Vagina (tissue), 2 donors: ENCODE measurements at regions not wholly inside any gene's neighbourhood (a gene's known extent, or its start where the extent isn't known, plus 50 kb on each side); places are given as distances from the start of the nearest gene placed in this dataset.

Source experiments
- DNase-seq, 2 donors: peaks; one replicate each; pipeline ENCODE4 v3.0.0-alpha.2; 2017; ENCODE audit errors: extremely low spot score in 2 of 2
- H3K27ac ChIP-seq: fragments of 200-600 bp; sonication (generic); one replicate; pipeline ENCODE4 v1.5.1; 2019
- H3K27me3 ChIP-seq: fragments of 200-600 bp; sonication (generic); one replicate; pipeline ENCODE4 v1.5.1; 2019
- H3K36me3 ChIP-seq, 2 donors: fragments of 200-600 bp; sonication (generic); one replicate each; pipeline ENCODE4 v1.5.1; 2017 to 2019
- H3K4me1 ChIP-seq: fragments of 200-600 bp; sonication (generic); one replicate; pipeline ENCODE4 v1.5.1; 2019
- H3K4me3 ChIP-seq, 2 donors: fragments of 200-600 bp; sonication (generic); 1 replicate in 1 of 2; 2 replicates in 1 of 2; pipeline ENCODE4 v1.5.1; 2016 to 2019
- H3K9me3 ChIP-seq: fragments of 200-600 bp; sonication (generic); one replicate; pipeline ENCODE4 v1.5.1; 2019
- POLR2A ChIP-seq, 2 donors: fragments of 450-650 bp; IDR thresholded peaks; one replicate each; pipeline ENCODE4 v1.6.1; 2017; ENCODE audit warnings: antibody characterized with exemption in 2 of 2, mild to moderate bottlenecking in 2 of 2, moderate library complexity in 2 of 2
- POLR2AphosphoS5 ChIP-seq, 2 donors: sonication (generic); formaldehyde crosslinking; IDR thresholded peaks; one replicate each; pipeline ENCODE4 v1.9.0; 2017; ENCODE audit warnings: antibody characterized with exemption in 2 of 2, mild to moderate bottlenecking in 2 of 2, low read depth in 1 of 2; ENCODE audit not compliant: insufficient read depth in 1 of 2
- intact Hi-C: fragments of 100-400 bp; cut with DNase I; formaldehyde crosslinking; loops from one replicate; pipeline ENCODE4 v1.15.1; 2023
- TF ChIP-seq, protein P1 (sequence below), 3 experiments: fragments of 450-650 bp in 2 of 3; fragments of 200-600 bp in 1 of 3; sonication (generic) in 1 of 3; IDR thresholded peaks; one replicate each; pipeline ENCODE4 v1.5.1; 2017 to 2019; ENCODE audit warnings: antibody characterized with exemption in 3 of 3, mild to moderate bottlenecking in 2 of 3, moderate library complexity in 2 of 3

DNA sequence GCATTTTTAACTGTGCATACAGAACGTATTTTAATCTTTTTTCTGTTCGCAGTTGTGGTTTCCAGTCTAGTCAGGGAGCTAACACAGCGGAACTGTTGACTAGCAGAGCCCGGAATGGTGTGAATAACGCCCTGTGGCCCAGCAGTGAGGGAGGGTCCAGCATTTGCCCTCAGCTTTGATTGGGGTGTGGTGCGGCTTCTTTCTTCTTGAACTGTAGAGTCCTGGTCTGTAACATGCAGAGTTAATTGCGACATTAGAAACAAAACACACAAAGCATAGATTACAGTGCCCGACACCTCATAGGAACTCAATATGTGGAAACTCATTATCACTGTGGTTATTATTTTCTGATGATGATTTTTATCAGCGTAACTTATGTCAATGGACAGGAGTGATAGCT lies 253.6 kb downstream of the SOX11 start:
- Histone ChIP-seq H3K36me3 (no peaks in the 10 kb centered on the region), H3K9me3 (no peaks in the 10 kb centered on the region), H3K27me3 (no peaks in the 10 kb centered on the region), H3K27ac (no peak overlapping the region), H3K4me1 (no peaks in the 10 kb centered on the region), H3K4me3 (no peak overlapping the region)
- TF ChIP-seq POLR2A (IDR thresholded peaks at IDR 0.05) (no peak), POLR2AphosphoS5 (IDR thresholded peaks at IDR 0.05; ENCODE audit: insufficient read depth in 1 of 2, low read depth in 1 of 2) (no peak)
- intact Hi-C loops: no loop called here
- DNase-seq: no peak

DNA sequence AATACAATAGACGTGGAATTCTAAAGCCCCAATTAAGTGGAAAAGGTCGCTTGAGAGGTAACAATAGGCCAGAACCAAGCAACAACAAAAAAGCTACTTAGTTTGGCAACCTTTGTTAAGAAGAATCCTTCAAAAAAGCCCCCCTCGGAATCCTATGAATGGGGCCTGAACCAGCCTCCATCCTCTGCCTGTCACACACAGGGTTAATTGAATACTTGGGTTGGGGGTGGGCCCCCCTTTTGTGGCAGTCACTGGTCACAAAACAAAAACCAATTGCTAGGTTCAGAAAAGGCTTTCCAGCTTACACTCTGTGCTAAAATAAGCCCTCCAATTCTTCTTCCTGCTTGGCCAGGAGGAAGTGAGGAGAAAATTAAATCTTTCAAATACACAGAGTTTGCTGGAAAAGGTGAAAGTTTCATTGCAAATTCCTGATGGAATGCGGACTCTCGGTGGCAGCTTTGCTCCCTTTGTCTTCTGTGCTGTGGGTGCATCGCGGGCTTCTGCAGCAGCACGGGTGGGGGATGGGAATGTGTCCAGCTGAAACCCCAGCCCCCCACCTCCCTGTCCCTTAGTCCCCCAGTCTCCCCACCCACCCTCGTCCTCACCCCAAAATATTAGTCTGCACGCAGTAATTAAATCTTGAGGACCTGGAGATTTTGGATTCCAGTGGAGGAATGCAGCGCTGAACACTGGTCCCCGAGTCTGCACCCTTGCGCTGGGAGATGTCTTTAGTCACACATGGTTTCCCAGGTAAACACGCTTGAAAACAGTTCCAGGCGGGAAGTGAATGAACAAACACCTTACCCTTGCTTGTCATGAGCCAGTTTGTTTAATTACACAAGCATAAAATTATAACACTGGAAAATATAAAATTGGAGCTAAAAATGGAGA lies 254.3 kb downstream of the SOX11 start:
- intact Hi-C loops: no loop called here
- TF ChIP-seq POLR2A (IDR thresholded peaks at IDR 0.05): no peak
- TF ChIP-seq POLR2AphosphoS5 (IDR thresholded peaks at IDR 0.05; ENCODE audit: insufficient read depth in 1 of 2, low read depth in 1 of 2): no peak
- TF ChIP-seq, protein P1, sequence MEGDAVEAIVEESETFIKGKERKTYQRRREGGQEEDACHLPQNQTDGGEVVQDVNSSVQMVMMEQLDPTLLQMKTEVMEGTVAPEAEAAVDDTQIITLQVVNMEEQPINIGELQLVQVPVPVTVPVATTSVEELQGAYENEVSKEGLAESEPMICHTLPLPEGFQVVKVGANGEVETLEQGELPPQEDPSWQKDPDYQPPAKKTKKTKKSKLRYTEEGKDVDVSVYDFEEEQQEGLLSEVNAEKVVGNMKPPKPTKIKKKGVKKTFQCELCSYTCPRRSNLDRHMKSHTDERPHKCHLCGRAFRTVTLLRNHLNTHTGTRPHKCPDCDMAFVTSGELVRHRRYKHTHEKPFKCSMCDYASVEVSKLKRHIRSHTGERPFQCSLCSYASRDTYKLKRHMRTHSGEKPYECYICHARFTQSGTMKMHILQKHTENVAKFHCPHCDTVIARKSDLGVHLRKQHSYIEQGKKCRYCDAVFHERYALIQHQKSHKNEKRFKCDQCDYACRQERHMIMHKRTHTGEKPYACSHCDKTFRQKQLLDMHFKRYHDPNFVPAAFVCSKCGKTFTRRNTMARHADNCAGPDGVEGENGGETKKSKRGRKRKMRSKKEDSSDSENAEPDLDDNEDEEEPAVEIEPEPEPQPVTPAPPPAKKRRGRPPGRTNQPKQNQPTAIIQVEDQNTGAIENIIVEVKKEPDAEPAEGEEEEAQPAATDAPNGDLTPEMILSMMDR (IDR thresholded peaks at IDR 0.05): no peak
- peak in 1 of 2 donors; percentile 25 for DNase-seq
- H3K9me3 ChIP-seq: no peaks in the 10 kb centered on the region
- no peaks in the 10 kb centered on the region for H3K27me3 ChIP-seq
- H3K4me1 ChIP-seq: no peaks in the 10 kb centered on the region
- no peaks in the 10 kb centered on the region for H3K36me3 ChIP-seq
- H3K27ac ChIP-seq: no peak overlapping the region
- H3K4me3 ChIP-seq: no peak overlapping the region

- Histone ChIP-seq H3K9me3 (no peaks in the 10 kb centered on the region), H3K4me1 (no peaks in the 10 kb centered on the region), H3K36me3 (no peaks in the 10 kb centered on the region), H3K27me3 (no peaks in the 10 kb centered on the region), H3K27ac (no peak overlapping the region), H3K4me3 (no peak overlapping the region)
- DNase-seq: no peak
- intact Hi-C loops: no loop called here
- TF ChIP-seq POLR2A (IDR thresholded peaks at IDR 0.05): no peak
- TF ChIP-seq, protein P1 (IDR thresholded peaks at IDR 0.05): no peak
- no peak for TF ChIP-seq POLR2AphosphoS5 (IDR thresholded peaks at IDR 0.05; ENCODE audit: insufficient read depth in 1 of 2, low read depth in 1 of 2)
Observed at GRCh38 chr2:5950736-5951135, 258.6 kb downstream of the SOX11 start.

GRCh38 chr2:5951471-5951870 lies 259.3 kb downstream of the SOX11 start:
- Histone ChIP-seq H3K9me3 (no peaks in the 10 kb centered on the region), H3K36me3 (no peaks in the 10 kb centered on the region), H3K4me3 (no peak overlapping the region), H3K27me3 (no peaks in the 10 kb centered on the region), H3K4me1 (no peaks in the 10 kb centered on the region), H3K27ac (no peak overlapping the region)
- intact Hi-C loops: no loop called here
- TF ChIP-seq POLR2A (IDR thresholded peaks at IDR 0.05) (no peak), POLR2AphosphoS5 (IDR thresholded peaks at IDR 0.05; ENCODE audit: insufficient read depth in 1 of 2, low read depth in 1 of 2) (no peak)
- TF ChIP-seq, protein P1 (IDR thresholded peaks at IDR 0.05): no peak
- no peak for DNase-seq

GRCh38 chr2:5953525-5953924 lies 261.3 kb downstream of the SOX11 start:
- H3K27me3 ChIP-seq: no peaks in the 10 kb centered on the region
- intact Hi-C loops: no loop called here
- TF ChIP-seq, protein P1 (IDR thresholded peaks at IDR 0.05): no peak
- no peak for TF ChIP-seq POLR2A (IDR thresholded peaks at IDR 0.05)
- TF ChIP-seq POLR2AphosphoS5 (IDR thresholded peaks at IDR 0.05; ENCODE audit: insufficient read depth in 1 of 2, low read depth in 1 of 2): no peak

More at GRCh38 chr2:5953525-5953924, 261.3 kb downstream of the SOX11 start:
- H3K4me1 ChIP-seq: no peaks in the 10 kb centered on the region
- no peaks in the 10 kb centered on the region for H3K36me3 ChIP-seq
- H3K4me3 ChIP-seq: no peak overlapping the region
- no peaks in the 10 kb centered on the region for H3K9me3 ChIP-seq
- DNase-seq: no peak
- no peak overlapping the region for H3K27ac ChIP-seq
